ENCODE measurements at regions not wholly inside any gene's neighbourhood (a gene's known extent, or its start where the extent isn't known, plus 50 kb on each side); places are given as distances from the start of the nearest gene placed in this dataset.

- no peak overlapping the region for H3K4me3 ChIP-seq (replicated peaks; ENCODE audit: low read depth, low read length)
- no peak for DNase-seq (ENCODE audit: low read depth)
- TF ChIP-seq CTCF (IDR thresholded peaks at IDR 0.05; ENCODE audit: low read length, missing control alignments): no peak
Measured at GRCh38 chr6:105570416-105570815, 167.5 kb upstream of the PREP start.

GRCh38 chr6:105569706-105570105 is 166.8 kb upstream of the PREP start:
- no peak for TF ChIP-seq CTCF (IDR thresholded peaks at IDR 0.05; ENCODE audit: low read length, missing control alignments)
- no peak overlapping the region for H3K4me3 ChIP-seq (replicated peaks; ENCODE audit: low read depth, low read length)
- DNase-seq (ENCODE audit: low read depth): no peak

- TF ChIP-seq CTCF (IDR thresholded peaks at IDR 0.05; ENCODE audit: low read length, missing control alignments): no peak
- no peak overlapping the region for H3K4me3 ChIP-seq (replicated peaks; ENCODE audit: low read depth, low read length)
- DNase-seq (ENCODE audit: low read depth): no peak
Measured at GRCh38 chr6:105568751-105569150, 165.9 kb upstream of the PREP start.

GRCh38 chr6:105568142-105568541 is 165.3 kb upstream of the PREP start:
- H3K4me3 ChIP-seq (replicated peaks; ENCODE audit: low read depth, low read length): no peak overlapping the region
- no peak for TF ChIP-seq CTCF (IDR thresholded peaks at IDR 0.05; ENCODE audit: low read length, missing control alignments)
- no peak for DNase-seq (ENCODE audit: low read depth)

- no peak for TF ChIP-seq CTCF (IDR thresholded peaks at IDR 0.05; ENCODE audit: low read length, missing control alignments)
- DNase-seq (ENCODE audit: low read depth): no peak
- H3K4me3 ChIP-seq (replicated peaks; ENCODE audit: low read depth, low read length): no peak overlapping the region
Measured at GRCh38 chr6:105567140-105567539, 164.3 kb upstream of the PREP start.

- no peak for DNase-seq (ENCODE audit: low read depth)
- no peak for TF ChIP-seq CTCF (IDR thresholded peaks at IDR 0.05; ENCODE audit: low read length, missing control alignments)
- no peak overlapping the region for H3K4me3 ChIP-seq (replicated peaks; ENCODE audit: low read depth, low read length)
Measured at GRCh38 chr6:105566503-105566902, 163.6 kb upstream of the PREP start.

- H3K4me3 ChIP-seq (replicated peaks; ENCODE audit: low read depth, low read length): no peak overlapping the region
- no peak for TF ChIP-seq CTCF (IDR thresholded peaks at IDR 0.05; ENCODE audit: low read length, missing control alignments)
- DNase-seq (ENCODE audit: low read depth): no peak
Measured at GRCh38 chr6:105564121-105564902, 161.4 kb upstream of the PREP start.

All from fibroblast of pulmonary artery (primary cell).